Activated naive CD8-positive, alpha-beta T cell (primary cell): ENCODE measurements at regions not wholly inside any gene's neighbourhood (a gene's known extent, or its start where the extent isn't known, plus 50 kb on each side); places are given as distances from the start of the nearest gene placed in this dataset.
A peak's percentile ranks its signal among the peaks of the same experiment; 100 is the strongest.

Experiments
- H3K27ac Mint-ChIP-seq: one replicate; pipeline ENCODE4 v1.8.0; 2021; ENCODE audit warnings: mixed read lengths
- H3K27me3 Mint-ChIP-seq: one replicate; pipeline ENCODE4 v1.8.0; 2021; ENCODE audit warnings: mixed read lengths
- H3K36me3 Mint-ChIP-seq: one replicate; pipeline ENCODE4 v1.8.0; 2021; ENCODE audit warnings: mixed read lengths
- H3K4me1 Mint-ChIP-seq: one replicate; pipeline ENCODE4 v1.8.0; 2021; ENCODE audit warnings: low read depth, mixed read lengths
- H3K4me3 Mint-ChIP-seq: one replicate; pipeline ENCODE4 v1.8.0; 2021; ENCODE audit warnings: mild to moderate bottlenecking, mixed read lengths
- H3K9me3 Mint-ChIP-seq: one replicate; pipeline ENCODE4 v1.8.0; 2021; ENCODE audit warnings: low read depth, mixed read lengths

- Mint-ChIP-seq H3K4me1 (peaks cover 11% of the 10 kb centered on the region), H3K27me3 (peaks cover 3% of the 10 kb centered on the region), H3K9me3 (no peaks in the 10 kb centered on the region), H3K27ac (no peak overlapping the region), H3K4me3 (no peak overlapping the region), H3K36me3 (peaks cover 10% of the 10 kb centered on the region)
These were observed 78.3 kb downstream of the NIBAN1 start for GRCh38 chr1:184896000-184896399.

GRCh38 chr1:184895086-184895485 is 79.2 kb downstream of the NIBAN1 start:
- peaks cover 10% of the 10 kb centered on the region for H3K36me3 Mint-ChIP-seq
- no peaks in the 10 kb centered on the region for H3K9me3 Mint-ChIP-seq
- H3K4me3 Mint-ChIP-seq, result no peak overlapping the region
- H3K4me1 Mint-ChIP-seq, result peaks cover 17% of the 10 kb centered on the region
- no peak overlapping the region for H3K27ac Mint-ChIP-seq
- H3K27me3 Mint-ChIP-seq, result peaks cover 3% of the 10 kb centered on the region

- Mint-ChIP-seq H3K36me3 (peaks cover 8% of the 10 kb centered on the region), H3K27ac (peak overlapping the region; percentile 13), H3K27me3 (no peaks in the 10 kb centered on the region), H3K4me3 (no peak overlapping the region), H3K9me3 (no peaks in the 10 kb centered on the region), H3K4me1 (peaks cover 18% of the 10 kb centered on the region)
These were observed 80.6 kb downstream of the NIBAN1 start for GRCh38 chr1:184893695-184894094.

GRCh38 chr1:184892116-184892515 is 82.2 kb downstream of the NIBAN1 start:
- Mint-ChIP-seq H3K4me3 (peak overlapping the region; percentile 36), H3K27ac (peak overlapping the region; percentile 38), H3K27me3 (no peaks in the 10 kb centered on the region), H3K4me1 (peaks cover 18% of the 10 kb centered on the region), H3K36me3 (no peaks in the 10 kb centered on the region), H3K9me3 (no peaks in the 10 kb centered on the region)

- Mint-ChIP-seq H3K27ac (peak overlapping the region; percentile 78), H3K27me3 (peaks cover 2% of the 10 kb centered on the region), H3K9me3 (no peaks in the 10 kb centered on the region), H3K4me3 (peak overlapping the region; percentile 31), H3K4me1 (peaks cover 18% of the 10 kb centered on the region), H3K36me3 (no peaks in the 10 kb centered on the region)
These were observed 82.9 kb downstream of the NIBAN1 start for GRCh38 chr1:184891440-184891839.

GRCh38 chr1:184890539-184890973 is 83.8 kb downstream of the NIBAN1 start:
- H3K4me1 Mint-ChIP-seq, result peaks cover 16% of the 10 kb centered on the region
- peaks cover 2% of the 10 kb centered on the region for H3K27me3 Mint-ChIP-seq
- H3K9me3 Mint-ChIP-seq, result no peaks in the 10 kb centered on the region
- no peaks in the 10 kb centered on the region for H3K36me3 Mint-ChIP-seq
- peak overlapping the region; percentile 31 for H3K4me3 Mint-ChIP-seq
- peak overlapping the region; percentile 78 for H3K27ac Mint-ChIP-seq

- no peak overlapping the region for H3K4me3 Mint-ChIP-seq
- H3K27ac Mint-ChIP-seq, result peak overlapping the region; percentile 41
- no peaks in the 10 kb centered on the region for H3K36me3 Mint-ChIP-seq
These were observed 84.4 kb downstream of the NIBAN1 start for GRCh38 chr1:184889902-184890301.

GRCh38 chr1:184889166-184889565 is 85.1 kb downstream of the NIBAN1 start:
- Mint-ChIP-seq H3K4me1 (peaks cover 16% of the 10 kb centered on the region), H3K9me3 (no peaks in the 10 kb centered on the region), H3K27me3 (peaks cover 4% of the 10 kb centered on the region), H3K4me3 (no peak overlapping the region), H3K27ac (no peak overlapping the region), H3K36me3 (no peaks in the 10 kb centered on the region)

More at GRCh38 chr1:184889902-184890301, 84.4 kb downstream of the NIBAN1 start:
- Mint-ChIP-seq H3K4me1 (peaks cover 16% of the 10 kb centered on the region), H3K9me3 (no peaks in the 10 kb centered on the region), H3K27me3 (peaks cover 4% of the 10 kb centered on the region)

GRCh38 chr1:184888505-184888904 is 85.8 kb downstream of the NIBAN1 start:
- H3K36me3 Mint-ChIP-seq, result no peaks in the 10 kb centered on the region
- H3K4me3 Mint-ChIP-seq, result no peak overlapping the region
- peaks cover 4% of the 10 kb centered on the region for H3K27me3 Mint-ChIP-seq
- H3K9me3 Mint-ChIP-seq, result no peaks in the 10 kb centered on the region
- H3K27ac Mint-ChIP-seq, result no peak overlapping the region
- H3K4me1 Mint-ChIP-seq, result peaks cover 18% of the 10 kb centered on the region

- peaks cover 18% of the 10 kb centered on the region for H3K4me1 Mint-ChIP-seq
These were observed 91.1 kb downstream of the NIBAN1 start for GRCh38 chr1:184882957-184883815.

GRCh38 chr1:184881941-184882913 is 92.1 kb downstream of the NIBAN1 start:
- Mint-ChIP-seq H3K4me1 (peaks cover 18% of the 10 kb centered on the region), H3K36me3 (no peaks in the 10 kb centered on the region), H3K9me3 (no peaks in the 10 kb centered on the region), H3K27me3 (peaks cover 4% of the 10 kb centered on the region), H3K4me3 (no peak overlapping the region), H3K27ac (peak overlapping the region; percentile 88)

More at GRCh38 chr1:184882957-184883815, 91.1 kb downstream of the NIBAN1 start:
- Mint-ChIP-seq H3K36me3 (no peaks in the 10 kb centered on the region), H3K27me3 (peaks cover 4% of the 10 kb centered on the region), H3K27ac (peak overlapping the region; percentile 70), H3K4me3 (peak overlapping the region; percentile 19), H3K9me3 (no peaks in the 10 kb centered on the region)

- H3K9me3 Mint-ChIP-seq, result no peaks in the 10 kb centered on the region
- H3K27ac Mint-ChIP-seq, result no peak overlapping the region
- no peak overlapping the region for H3K4me3 Mint-ChIP-seq
- H3K27me3 Mint-ChIP-seq, result no peaks in the 10 kb centered on the region
- peaks cover 18% of the 10 kb centered on the region for H3K4me1 Mint-ChIP-seq
- no peaks in the 10 kb centered on the region for H3K36me3 Mint-ChIP-seq
These were observed 94.3 kb downstream of the NIBAN1 start for GRCh38 chr1:184879876-184880557.

GRCh38 chr1:184878602-184879001 is 95.7 kb downstream of the NIBAN1 start:
- Mint-ChIP-seq H3K27me3 (no peaks in the 10 kb centered on the region), H3K4me1 (peaks cover 16% of the 10 kb centered on the region), H3K27ac (no peak overlapping the region), H3K9me3 (no peaks in the 10 kb centered on the region), H3K36me3 (no peaks in the 10 kb centered on the region), H3K4me3 (no peak overlapping the region)

GRCh38 chr1:184878002-184878401 is 96.3 kb downstream of the NIBAN1 start:
- Mint-ChIP-seq H3K9me3 (peaks cover 5% of the 10 kb centered on the region), H3K36me3 (no peaks in the 10 kb centered on the region), H3K4me3 (no peak overlapping the region), H3K4me1 (peaks cover 12% of the 10 kb centered on the region), H3K27ac (no peak overlapping the region), H3K27me3 (no peaks in the 10 kb centered on the region)
